Epithelial cell of esophagus (primary cell): ENCODE measurements at regions not wholly inside any gene's neighbourhood (a gene's known extent, or its start where the extent isn't known, plus 50 kb on each side); places are given as distances from the start of the nearest gene placed in this dataset.

ENCODE experiments used
- DNase-seq: peaks from one replicate; pipeline ENCODE4 v3.0.0; 2010; ENCODE audit warnings: low read depth
- H3K4me3 ChIP-seq: 2 replicates; pipeline ENCODE4 v1.5.1; 2011; ENCODE audit warnings: mild to moderate bottlenecking, low read length, control low read depth
- TF ChIP-seq, protein P1 (sequence below): IDR thresholded peaks from 2 replicates; pipeline ENCODE4 v1.5.1; 2011; ENCODE audit warnings: low read depth, mild to moderate bottlenecking, low read length, control low read depth, inconsistent platforms; ENCODE audit not compliant: insufficient read depth; ENCODE audit errors: missing control alignments

DNA sequence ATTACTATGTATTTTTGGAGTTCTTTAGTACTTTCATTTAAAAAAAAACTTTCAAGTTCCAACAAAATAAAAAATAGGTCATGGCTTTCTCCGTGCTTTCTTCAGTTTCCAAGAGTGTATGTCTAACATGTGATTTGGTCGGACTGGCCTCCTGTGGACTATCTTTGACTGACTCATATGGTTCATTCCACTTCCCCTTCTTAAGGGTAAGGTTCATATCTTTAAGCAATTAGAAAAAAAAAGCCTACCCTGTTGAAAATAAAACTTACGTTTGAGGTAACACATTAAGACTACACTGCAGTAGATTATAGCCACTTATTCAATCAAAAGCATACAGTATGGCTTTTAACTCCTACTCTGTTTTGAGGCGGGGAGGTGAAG is 112.8 kb upstream of the AHR start:
- no peak overlapping the region for H3K4me3 ChIP-seq
- TF ChIP-seq, protein P1, sequence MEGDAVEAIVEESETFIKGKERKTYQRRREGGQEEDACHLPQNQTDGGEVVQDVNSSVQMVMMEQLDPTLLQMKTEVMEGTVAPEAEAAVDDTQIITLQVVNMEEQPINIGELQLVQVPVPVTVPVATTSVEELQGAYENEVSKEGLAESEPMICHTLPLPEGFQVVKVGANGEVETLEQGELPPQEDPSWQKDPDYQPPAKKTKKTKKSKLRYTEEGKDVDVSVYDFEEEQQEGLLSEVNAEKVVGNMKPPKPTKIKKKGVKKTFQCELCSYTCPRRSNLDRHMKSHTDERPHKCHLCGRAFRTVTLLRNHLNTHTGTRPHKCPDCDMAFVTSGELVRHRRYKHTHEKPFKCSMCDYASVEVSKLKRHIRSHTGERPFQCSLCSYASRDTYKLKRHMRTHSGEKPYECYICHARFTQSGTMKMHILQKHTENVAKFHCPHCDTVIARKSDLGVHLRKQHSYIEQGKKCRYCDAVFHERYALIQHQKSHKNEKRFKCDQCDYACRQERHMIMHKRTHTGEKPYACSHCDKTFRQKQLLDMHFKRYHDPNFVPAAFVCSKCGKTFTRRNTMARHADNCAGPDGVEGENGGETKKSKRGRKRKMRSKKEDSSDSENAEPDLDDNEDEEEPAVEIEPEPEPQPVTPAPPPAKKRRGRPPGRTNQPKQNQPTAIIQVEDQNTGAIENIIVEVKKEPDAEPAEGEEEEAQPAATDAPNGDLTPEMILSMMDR, result no peak
- peak; percentile 2 for DNase-seq

DNA sequence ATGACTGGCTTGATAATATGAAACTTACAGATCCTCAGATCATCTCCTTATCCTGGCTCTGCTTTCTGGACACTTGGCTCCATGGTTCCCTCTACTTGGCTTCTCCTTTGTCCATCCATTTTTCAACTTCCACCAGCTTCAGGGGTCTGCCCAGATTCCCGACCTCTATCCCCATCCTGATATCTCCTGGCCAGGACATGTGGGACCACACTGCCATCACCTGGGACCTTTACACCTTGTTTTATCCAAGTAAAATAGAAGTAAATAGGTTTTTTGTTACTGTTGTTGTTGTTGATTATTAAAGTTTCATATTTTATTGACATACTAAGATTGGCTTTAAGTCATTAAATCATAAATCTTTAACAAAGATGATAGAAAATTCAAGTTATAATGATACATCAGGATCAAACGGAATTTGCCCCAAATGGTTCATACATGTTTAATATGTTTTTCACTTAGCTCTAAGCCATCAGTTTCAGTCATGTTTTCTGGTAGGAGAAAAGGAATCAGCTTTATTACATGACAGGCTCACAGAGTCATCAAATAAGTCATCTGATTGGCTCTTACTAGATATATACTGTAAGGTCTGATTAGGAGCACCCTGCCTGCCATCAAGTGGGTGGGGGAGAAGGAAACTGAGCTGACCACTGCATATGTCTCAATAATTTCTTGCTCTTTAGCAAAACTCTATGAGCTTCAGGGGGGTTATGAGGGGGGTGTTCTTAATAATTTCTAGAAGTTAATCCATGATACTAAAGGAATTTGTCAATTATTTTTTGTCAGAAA is 111.5 kb upstream of the AHR start:
- no peak for DNase-seq
- no peak overlapping the region for H3K4me3 ChIP-seq
- TF ChIP-seq, protein P1, result no peak

DNA sequence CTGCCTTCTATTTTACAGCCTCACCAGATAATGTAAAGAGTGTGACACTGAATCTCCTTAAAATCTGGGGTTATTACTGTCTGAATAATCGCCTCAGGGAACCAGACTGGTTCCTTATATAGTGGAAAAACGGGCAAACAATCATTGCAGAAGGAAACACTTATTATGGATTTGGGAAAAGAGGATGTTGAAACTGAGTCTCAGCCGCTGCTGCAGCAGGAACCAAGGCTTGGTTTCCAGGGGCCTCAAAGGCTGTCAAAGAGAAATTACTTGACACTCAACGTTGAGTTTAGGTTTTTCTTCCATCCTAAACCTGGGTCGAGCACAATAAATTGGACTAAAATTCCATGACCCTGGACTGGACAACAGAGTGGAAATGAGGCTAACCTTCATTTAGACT is 103.8 kb upstream of the AHR start:
- H3K4me3 ChIP-seq, result no peak overlapping the region
- DNase-seq, result no peak
- TF ChIP-seq, protein P1, result no peak

DNA sequence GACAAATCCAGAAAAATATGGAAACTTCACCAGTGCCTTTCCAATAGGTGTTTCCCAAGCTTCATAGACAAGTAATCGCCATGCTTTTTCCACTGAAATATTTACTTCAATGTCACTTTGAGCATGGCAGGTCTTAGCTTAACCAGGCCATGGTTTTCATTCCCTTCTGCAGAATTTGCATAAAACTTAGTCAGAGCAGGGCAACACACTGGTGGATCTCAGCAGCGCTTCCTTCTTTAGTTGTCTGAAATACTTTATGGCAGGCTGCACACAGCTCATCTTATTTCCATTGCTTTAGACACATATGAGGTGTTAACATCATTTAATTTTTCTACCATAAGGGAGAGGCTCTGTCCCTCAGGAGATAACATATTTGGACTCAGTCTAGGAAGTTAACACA is 102.9 kb upstream of the AHR start:
- DNase-seq, result no peak
- no peak overlapping the region for H3K4me3 ChIP-seq
- TF ChIP-seq, protein P1, result no peak

DNA sequence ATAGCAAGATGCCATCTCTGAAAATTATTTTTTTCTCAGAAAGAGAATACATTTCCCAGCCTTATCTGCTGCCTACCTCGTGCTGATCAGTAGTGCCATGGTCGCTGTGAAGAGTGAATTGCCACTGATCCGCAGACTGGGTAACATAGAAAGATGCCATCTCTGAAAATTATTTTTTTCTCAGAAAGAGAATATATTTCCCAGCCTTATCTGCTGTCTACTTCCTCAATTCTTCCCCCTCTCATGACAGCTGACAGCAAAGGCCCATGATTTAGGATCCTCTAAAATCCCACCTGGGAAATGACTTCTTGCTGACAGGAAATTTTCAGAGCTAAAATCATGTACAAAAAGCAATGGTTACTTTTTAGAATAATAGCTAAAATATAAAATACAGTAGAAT is 92.5 kb upstream of the AHR start:
- TF ChIP-seq, protein P1, result no peak
- no peak overlapping the region for H3K4me3 ChIP-seq
- DNase-seq, result no peak

DNA sequence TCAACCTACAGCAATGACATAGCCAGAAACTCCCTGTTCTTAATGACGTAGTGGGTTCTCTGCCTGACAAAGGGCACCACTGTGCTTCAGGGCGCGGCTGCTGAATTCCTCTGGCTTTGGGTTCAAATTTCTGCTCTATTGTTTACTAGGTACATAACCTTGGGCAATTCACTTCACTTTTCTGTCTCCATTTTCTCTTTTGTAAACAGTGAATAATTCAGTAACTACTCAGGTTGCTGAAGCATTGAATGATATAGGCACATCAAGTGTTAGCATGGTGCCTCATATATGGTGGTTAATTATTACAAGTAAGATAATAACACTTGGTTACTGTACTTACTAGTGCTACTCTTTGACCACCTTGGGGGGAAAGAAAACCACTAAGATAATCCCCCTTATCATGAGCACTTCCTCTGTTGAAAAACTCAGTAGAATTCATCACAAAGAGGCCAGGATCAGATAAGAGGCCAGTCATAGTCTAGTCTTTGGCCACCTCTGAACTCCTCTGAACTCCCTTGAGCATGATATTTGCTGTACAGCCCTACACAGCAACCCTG is 92.0 kb upstream of the AHR start:
- H3K4me3 ChIP-seq, result no peak overlapping the region
- TF ChIP-seq, protein P1, result no peak
- peak; percentile 77 for DNase-seq

DNA sequence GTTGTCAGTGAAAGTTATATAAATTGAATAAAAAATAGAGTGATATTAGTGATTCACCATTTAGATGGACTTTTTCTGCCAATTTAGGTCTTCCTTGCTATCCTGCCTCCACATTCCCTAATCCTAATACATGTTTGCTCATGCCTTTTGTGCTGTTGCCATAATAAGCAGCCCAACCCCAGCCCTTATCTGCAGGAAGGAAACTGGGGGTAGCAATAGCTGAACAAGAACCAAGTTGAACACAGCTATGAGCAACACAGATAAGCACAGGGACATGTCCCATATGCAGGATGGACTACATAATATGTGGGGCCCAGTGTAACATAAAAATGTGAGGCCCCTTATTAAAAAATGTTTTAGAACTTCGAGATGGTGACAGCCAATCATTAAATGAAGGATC is 91.2 kb upstream of the AHR start:
- H3K4me3 ChIP-seq, result no peak overlapping the region
- TF ChIP-seq, protein P1, result no peak
- DNase-seq, result peak; percentile 72
